CD14-positive monocyte (primary cell): ENCODE measurements at regions not wholly inside any gene's neighbourhood (a gene's known extent, or its start where the extent isn't known, plus 50 kb on each side); places are given as distances from the start of the nearest gene placed in this dataset.

ENCODE experiments used
- DNase-seq, 3 donors: peaks; one replicate each; pipeline ENCODE4 v3.0.0-alpha.2; 2011 to 2022
- H2AFZ ChIP-seq: 2 replicates; pipeline ENCODE4 v1.6.0; 2012; ENCODE audit warnings: mild to moderate bottlenecking, low read depth, low read length, inconsistent platforms; ENCODE audit not compliant: insufficient read depth, poor library complexity, severe bottlenecking
- H3K27ac ChIP-seq, 2 donors: 1 replicate in 1 of 2; 2 replicates in 1 of 2; pipeline ENCODE4 v1.5.1; 2012 to 2013; ENCODE audit warnings: low read length in 2 of 2, control low read depth in 1 of 2, inconsistent platforms in 1 of 2, low read depth in 1 of 2, mild to moderate bottlenecking in 1 of 2
- H3K27me3 ChIP-seq, 2 donors: one replicate each; pipeline versions ENCODE4 v1.6.0 to v1.6.1; 2011 to 2013; ENCODE audit warnings: low read length in 2 of 2; ENCODE audit not compliant: control insufficient read depth in 2 of 2, insufficient read depth in 2 of 2
- H3K36me3 ChIP-seq, 2 donors: replicated peaks in 1 of 2; 1 replicate in 1 of 2; 2 replicates in 1 of 2; pipeline versions ENCODE4 v1.5.1 to v1.6.1; 2012 to 2013; ENCODE audit warnings: low read length in 2 of 2, control low read depth in 1 of 2, inconsistent platforms in 1 of 2, mild to moderate bottlenecking in 1 of 2; ENCODE audit not compliant: insufficient read depth in 2 of 2, control insufficient read depth in 1 of 2
- H3K4me1 ChIP-seq, 2 donors: 1 replicate in 1 of 2; 2 replicates in 1 of 2; pipeline versions ENCODE4 v1.5.1 to v1.6.1; 2012 to 2013; ENCODE audit warnings: low read length in 2 of 2, control low read depth in 1 of 2, inconsistent platforms in 1 of 2, mild to moderate bottlenecking in 1 of 2, moderate library complexity in 1 of 2; ENCODE audit not compliant: insufficient read depth in 2 of 2, control insufficient read depth in 1 of 2
- H3K4me2 ChIP-seq: replicated peaks from 2 replicates; pipeline ENCODE3; 2012; ENCODE audit warnings: low read length, moderate library complexity, mild to moderate bottlenecking; ENCODE audit not compliant: poor library complexity, severe bottlenecking; ENCODE audit errors: extremely low read depth
- H3K4me3 ChIP-seq, 3 experiments: fragments of 200-600 bp in 1 of 3; sonication (generic) in 1 of 3; replicated peaks in 1 of 3; 1 replicate in 2 of 3; 2 replicates in 1 of 3; pipeline ENCODE4 v1.5.1; 2011 to 2013; ENCODE audit warnings: low read length in 3 of 3, mild to moderate bottlenecking in 3 of 3, control low read depth in 2 of 3, low read depth in 2 of 3, inconsistent platforms in 1 of 3, moderate library complexity in 1 of 3
- H3K79me2 ChIP-seq: 2 replicates; pipeline ENCODE4 v1.6.0; 2012; ENCODE audit warnings: mild to moderate bottlenecking, control low read depth, inconsistent platforms, low read length, moderate library complexity; ENCODE audit not compliant: insufficient read depth
- H3K9ac ChIP-seq: 2 replicates; pipeline ENCODE4 v1.6.0; 2017; ENCODE audit warnings: low read length, mild to moderate bottlenecking; ENCODE audit not compliant: insufficient read depth, poor library complexity, severe bottlenecking
- H3K9me3 ChIP-seq, 2 donors: replicated peaks in 1 of 2; 1 replicate in 1 of 2; 2 replicates in 1 of 2; pipeline versions ENCODE4 v1.5.1 to v1.6.1; 2012 to 2013; ENCODE audit warnings: low read length in 2 of 2, control low read depth in 1 of 2; ENCODE audit not compliant: control insufficient read depth in 1 of 2, insufficient read depth in 1 of 2
- H4K20me1 ChIP-seq: 2 replicates; pipeline ENCODE4 v1.6.0; 2012; ENCODE audit warnings: mild to moderate bottlenecking, low read length, control low read depth, moderate library complexity; ENCODE audit not compliant: insufficient read depth
- H3K27ac Mint-ChIP-seq, 7 donors: one replicate each; pipeline ENCODE4 v1.8.0; 2020; ENCODE audit warnings: mild to moderate bottlenecking in 7 of 7, mixed read lengths in 7 of 7, moderate library complexity in 6 of 7, inconsistent platforms in 2 of 7
- H3K27me3 Mint-ChIP-seq, 3 donors: one replicate each; pipeline ENCODE4 v1.8.0; 2021 to 2022; ENCODE audit warnings: low read depth in 3 of 3, mild to moderate bottlenecking in 3 of 3, mixed read lengths in 3 of 3, moderate library complexity in 3 of 3, inconsistent platforms in 1 of 3
- H3K36me3 Mint-ChIP-seq, 2 donors: one replicate each; pipeline ENCODE4 v1.8.0; 2020; ENCODE audit warnings: mixed read lengths in 2 of 2, inconsistent platforms in 1 of 2, mild to moderate bottlenecking in 1 of 2
- H3K4me1 Mint-ChIP-seq: one replicate; pipeline ENCODE4 v1.8.0; 2020; ENCODE audit warnings: mild to moderate bottlenecking, mixed read lengths
- H3K4me3 Mint-ChIP-seq, 2 donors: one replicate each; pipeline ENCODE4 v1.8.0; 2020; ENCODE audit warnings: mild to moderate bottlenecking in 2 of 2, mixed read lengths in 2 of 2, moderate library complexity in 1 of 2
- H3K9me3 Mint-ChIP-seq, 7 donors: one replicate each; pipeline ENCODE4 v1.8.0; 2020 to 2022; ENCODE audit warnings: mixed read lengths in 7 of 7, mild to moderate bottlenecking in 6 of 7, moderate library complexity in 6 of 7, inconsistent platforms in 2 of 7
- CTCF ChIP-seq: fragments of 200-600 bp; IDR thresholded peaks from one replicate; pipeline ENCODE4 v1.8.0; 2022; ENCODE audit warnings: antibody characterized with exemption, mild to moderate bottlenecking
- WGBS: methylation state at CpG from one replicate; pipeline ENCODE4 v1.1.5; 2013; ENCODE audit warnings: missing lambda C conversion rate; ENCODE audit not compliant: insufficient coverage; 5-methylcytosine and 5-hydroxymethylcytosine counted together
- intact Hi-C, 2 donors: fragments of 100-400 bp; cut with micrococcal nuclease; formaldehyde crosslinking; loops; one replicate each; pipeline versions ENCODE4 v1.15.0 to v1.15.1; 2023

- H2AFZ ChIP-seq: no peak overlapping the region
- Mint-ChIP-seq H3K9me3 (peaks cover 0 to 8% (median 5%) of the 10 kb centered on the region in 7 donors), H3K36me3 (no peaks in the 10 kb centered on the region), H3K4me3 (no peak overlapping the region), H3K4me1 (no peaks in the 10 kb centered on the region), H3K27me3 (no peaks in the 10 kb centered on the region), H3K27ac (no peak overlapping the region)
- H3K4me3 ChIP-seq: no peak overlapping the region
- H3K4me1 ChIP-seq: no peaks in the 10 kb centered on the region
- DNase-seq: no peak
- H3K36me3 ChIP-seq: no peaks in the 10 kb centered on the region
- H3K79me2 ChIP-seq: no peaks in the 10 kb centered on the region
- H4K20me1 ChIP-seq: no peaks in the 10 kb centered on the region
- no peaks in the 10 kb centered on the region for H3K27me3 ChIP-seq
- no peak overlapping the region for H3K4me2 ChIP-seq
- no CpG with 5 or more reads among the region's 2 CpGs for WGBS
- TF ChIP-seq CTCF: no peak
- no peak overlapping the region for H3K27ac ChIP-seq
- peaks cover 0 to 5% of the 10 kb centered on the region in 2 donors for H3K9me3 ChIP-seq
- H3K9ac ChIP-seq: no peak overlapping the region
- intact Hi-C loops: no loop called here
These were observed 526.4 kb downstream of the CDH10 start for GRCh38 chr5:24118351-24118750.

GRCh38 chr5:24135536-24135935, 509.2 kb downstream of the CDH10 start:
- Mint-ChIP-seq H3K9me3 (peaks cover 0 to 5% (median 0%) of the 10 kb centered on the region in 7 donors), H3K27me3 (no peaks in the 10 kb centered on the region), H3K4me1 (no peaks in the 10 kb centered on the region), H3K27ac (no peak overlapping the region), H3K36me3 (no peaks in the 10 kb centered on the region), H3K4me3 (no peak overlapping the region)
- no peak for TF ChIP-seq CTCF
- no peaks in the 10 kb centered on the region for H4K20me1 ChIP-seq
- H3K36me3 ChIP-seq: no peaks in the 10 kb centered on the region
- intact Hi-C loops: no loop called here
- H3K27me3 ChIP-seq: no peaks in the 10 kb centered on the region
- no peak overlapping the region for H2AFZ ChIP-seq
- H3K4me2 ChIP-seq: no peak overlapping the region
- peaks cover 0 to 4% of the 10 kb centered on the region in 2 donors for H3K9me3 ChIP-seq
- H3K4me1 ChIP-seq: no peaks in the 10 kb centered on the region
- H3K79me2 ChIP-seq: no peaks in the 10 kb centered on the region
- H3K4me3 ChIP-seq: no peak overlapping the region
- no peak overlapping the region for H3K27ac ChIP-seq
- DNase-seq: no peak
- no peak overlapping the region for H3K9ac ChIP-seq
